Inflammatory macrophage (primary cell): ENCODE measurements at regions not wholly inside any gene's neighbourhood (a gene's known extent, or its start where the extent isn't known, plus 50 kb on each side); places are given as distances from the start of the nearest gene placed in this dataset.
"Not testable (repeated sequence)": the region's sequence is repeated elsewhere in the genome, so short reads cannot be mapped to it uniquely, and the experiment has no call there.

Experiments used
- DNase-seq, 2 donors: peaks; one replicate each; pipeline ENCODE4 v3.0.0-alpha.2; 2020 to 2022

DNA sequence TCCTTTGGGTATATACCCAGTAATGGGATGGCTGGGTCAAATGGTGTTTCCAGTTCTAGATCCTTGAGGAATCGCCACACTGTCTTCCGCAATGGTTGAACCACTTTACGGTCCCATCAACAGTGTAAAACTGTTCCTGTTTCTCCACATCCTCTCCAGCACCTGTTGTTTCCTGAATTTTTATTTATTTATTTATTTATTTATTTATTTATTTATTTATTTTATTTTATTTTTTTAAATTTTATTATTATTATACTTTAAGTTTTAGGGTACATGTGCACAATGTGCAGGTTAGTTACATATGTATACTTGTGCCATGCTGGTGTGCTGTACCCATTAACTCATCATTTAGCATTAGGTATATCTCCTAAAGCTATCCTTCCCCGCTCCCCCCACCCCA, 456.0 kb downstream of the SEMA3D start:
- DNase-seq, result not testable (repeated sequence)

GRCh38 chr7:84729284-84729683, 457.6 kb downstream of the SEMA3D start:
- no peak for DNase-seq

DNA sequence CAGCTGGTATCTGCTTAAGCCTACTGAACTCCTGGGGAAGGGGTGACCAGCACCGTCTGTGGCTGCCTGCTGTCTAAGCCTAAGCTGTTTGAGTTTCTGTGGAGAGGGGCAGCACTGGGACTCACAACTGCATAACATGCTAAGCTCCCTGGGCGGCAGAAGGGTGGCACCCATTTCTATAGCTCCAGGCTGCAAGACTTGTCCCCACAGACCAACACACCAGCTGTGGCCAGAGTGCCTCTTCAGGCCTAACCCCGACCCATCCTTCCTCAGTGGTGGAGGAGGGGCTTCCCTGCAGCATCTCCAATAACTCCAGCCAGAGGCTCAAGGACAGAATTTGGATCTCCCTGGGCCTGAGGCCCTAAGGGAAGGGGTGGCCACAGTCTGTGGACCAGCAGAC, 464.1 kb downstream of the SEMA3D start:
- no peak for DNase-seq

DNA sequence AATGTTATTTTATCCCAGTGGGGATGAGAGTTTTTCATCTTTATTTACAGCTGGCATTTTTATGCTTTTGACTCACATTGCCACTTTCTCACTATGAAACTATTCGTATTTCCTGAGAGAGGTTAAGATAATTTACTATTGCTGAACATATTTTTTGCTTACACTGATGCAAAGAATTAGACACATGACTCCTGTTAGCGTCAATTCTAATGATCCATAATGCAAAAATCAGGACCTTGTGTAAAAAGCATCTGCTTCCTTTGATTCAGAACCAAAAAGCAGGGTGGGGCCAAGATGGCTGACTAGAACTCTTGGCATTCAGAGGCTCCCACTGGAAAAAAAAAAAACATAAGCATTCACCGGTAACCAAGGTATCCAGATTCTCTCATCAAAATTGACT, 464.8 kb downstream of the SEMA3D start:
- no peak for DNase-seq

DNA sequence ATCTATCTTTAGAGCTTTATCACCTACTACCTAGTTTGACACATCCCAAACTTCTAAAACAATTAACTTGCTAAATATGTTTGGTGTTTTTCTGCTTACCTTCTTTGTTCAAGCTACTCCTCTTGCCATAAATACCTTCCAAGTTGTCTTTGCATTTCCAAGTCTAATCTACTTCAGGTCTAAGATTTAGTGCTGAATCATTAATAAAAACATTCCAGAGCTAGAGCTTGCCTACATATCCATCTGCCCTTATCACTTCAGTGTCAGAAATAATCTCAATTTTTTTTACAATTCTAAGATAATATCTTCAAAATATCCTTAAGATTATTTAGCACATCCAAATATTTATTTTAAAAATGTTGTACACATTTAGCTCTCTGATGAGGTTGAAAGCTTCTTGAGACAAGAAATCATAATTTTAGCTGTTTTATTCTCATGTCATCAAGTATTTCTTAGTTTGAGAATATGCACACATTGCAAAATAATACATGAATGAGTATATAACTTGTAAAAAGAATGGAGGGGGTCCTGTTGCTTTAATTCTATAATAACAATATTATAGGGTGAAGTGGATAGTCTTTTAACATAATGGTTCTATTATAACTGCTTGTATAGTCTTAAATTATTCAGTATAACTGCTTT, 466.3 kb downstream of the SEMA3D start:
- DNase-seq, result no peak

- no peak for DNase-seq
These were observed 472.1 kb downstream of the SEMA3D start for GRCh38 chr7:84714765-84715164.

DNA sequence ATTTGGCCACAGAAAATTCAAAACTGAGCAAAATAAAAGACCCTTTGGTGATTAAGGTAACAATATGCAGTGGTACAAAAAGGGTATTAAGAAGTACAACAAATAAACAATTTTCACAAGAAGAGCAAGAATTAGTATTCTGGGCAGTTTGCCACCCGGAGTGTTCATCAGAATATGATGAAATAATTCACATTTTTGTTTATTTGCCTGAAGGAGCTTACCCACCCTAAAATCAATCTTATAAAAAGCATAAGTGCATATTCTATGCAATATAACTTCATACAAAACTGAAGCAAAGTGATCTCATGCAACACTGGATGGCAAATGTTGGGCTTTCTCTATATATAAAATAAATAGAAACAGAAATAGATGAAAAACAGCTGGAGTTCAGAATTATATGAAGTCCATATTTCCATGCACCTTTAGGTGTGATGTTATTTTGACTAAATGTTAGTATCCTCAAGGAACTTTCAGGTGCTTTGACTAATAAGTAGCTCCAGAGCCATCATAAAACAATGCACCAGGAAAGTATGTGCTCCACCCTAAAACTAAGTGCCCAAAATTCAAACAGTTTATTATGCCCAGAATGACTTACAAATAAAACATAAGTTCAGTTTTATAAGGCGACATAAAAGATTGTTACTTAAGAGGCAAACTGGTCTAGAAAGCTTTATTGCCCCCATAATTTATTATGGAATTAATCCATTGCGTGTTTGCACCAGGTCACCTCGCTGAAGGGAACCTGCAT, 474.3 kb downstream of the SEMA3D start:
- DNase-seq, result no peak

- DNase-seq, result not testable (repeated sequence)
These were observed 476.3 kb downstream of the SEMA3D start for GRCh38 chr7:84710538-84710937.

GRCh38 chr7:84705706-84706105, 481.1 kb downstream of the SEMA3D start:
- DNase-seq, result no peak

GRCh38 chr7:84705079-84705478, 481.8 kb downstream of the SEMA3D start:
- no peak for DNase-seq

GRCh38 chr7:84704380-84704779, 482.5 kb downstream of the SEMA3D start:
- no peak for DNase-seq

DNA sequence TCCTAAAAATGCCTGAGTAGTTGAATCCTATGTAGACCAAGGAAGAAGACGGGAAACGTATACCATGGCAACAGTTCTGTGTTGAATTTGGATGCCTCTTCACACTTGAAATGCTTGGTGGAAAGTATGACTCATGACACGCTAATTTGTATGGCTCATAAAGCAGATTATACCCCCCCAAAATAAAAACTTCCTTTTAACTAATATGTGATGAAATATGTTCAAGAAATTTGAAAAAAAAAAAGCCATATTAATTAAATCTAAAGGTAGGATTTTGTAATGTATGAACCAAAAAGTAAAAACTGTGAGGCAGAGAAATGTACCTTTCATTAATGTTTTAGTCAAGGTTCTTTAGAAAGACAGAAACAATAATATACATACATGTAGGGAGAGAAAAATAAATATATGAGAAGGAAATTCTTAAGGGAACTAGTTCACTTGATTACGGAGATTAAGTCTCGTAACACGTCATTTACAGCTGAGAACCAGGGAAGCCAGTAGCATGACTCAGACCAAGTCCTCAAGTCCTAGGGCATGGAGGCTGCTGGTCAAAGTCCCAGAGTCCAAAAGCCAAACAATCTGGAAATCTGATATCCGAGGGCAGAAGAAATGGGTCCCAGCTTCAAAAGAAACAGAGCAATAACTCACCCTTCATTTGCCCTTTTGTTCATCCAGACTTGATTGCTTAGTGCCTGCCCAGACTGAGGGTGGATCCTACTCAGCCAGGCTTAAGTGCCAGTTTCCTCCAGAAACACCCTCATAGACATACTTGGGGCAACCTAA, 485.1 kb downstream of the SEMA3D start:
- no peak for DNase-seq

GRCh38 chr7:84700563-84701370, 486.1 kb downstream of the SEMA3D start:
- no peak for DNase-seq

DNA sequence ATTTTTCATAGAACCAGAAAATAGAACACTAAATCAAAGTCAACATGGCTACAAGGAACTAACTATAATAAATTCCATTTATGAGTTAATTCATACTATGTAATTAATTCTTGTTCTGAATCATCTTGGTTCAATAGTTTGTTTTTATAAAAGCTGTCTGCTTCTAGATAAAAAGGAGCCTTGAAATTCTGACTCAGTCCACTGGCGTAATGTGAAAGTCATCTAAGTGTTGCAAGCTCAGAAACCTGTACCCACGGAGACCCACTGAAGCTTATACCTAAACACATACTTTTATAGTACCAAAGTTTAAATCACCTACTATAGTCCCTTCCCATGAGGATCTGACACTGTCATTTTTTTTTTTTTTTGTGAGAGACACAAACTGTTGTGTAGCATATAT, 489.4 kb downstream of the SEMA3D start:
- DNase-seq, result no peak

DNA sequence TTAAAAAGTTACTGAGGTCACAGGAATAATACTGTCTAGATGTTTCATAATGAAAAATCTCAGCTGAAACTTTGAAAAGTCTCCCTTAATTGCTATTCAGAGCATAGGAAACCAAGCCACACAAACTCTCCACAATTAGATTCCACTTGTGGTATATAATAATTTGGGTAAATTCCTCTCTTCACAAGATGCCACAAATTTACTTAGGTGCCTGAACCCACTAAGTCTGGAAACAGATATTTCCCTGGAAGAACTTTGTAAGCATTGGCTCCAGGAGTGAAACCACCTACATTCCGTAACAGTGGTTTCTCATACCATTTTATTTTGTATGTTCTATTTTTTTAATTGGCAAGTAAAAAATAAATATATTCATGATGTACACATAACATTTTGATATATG, 493.4 kb downstream of the SEMA3D start:
- DNase-seq, result no peak

DNA sequence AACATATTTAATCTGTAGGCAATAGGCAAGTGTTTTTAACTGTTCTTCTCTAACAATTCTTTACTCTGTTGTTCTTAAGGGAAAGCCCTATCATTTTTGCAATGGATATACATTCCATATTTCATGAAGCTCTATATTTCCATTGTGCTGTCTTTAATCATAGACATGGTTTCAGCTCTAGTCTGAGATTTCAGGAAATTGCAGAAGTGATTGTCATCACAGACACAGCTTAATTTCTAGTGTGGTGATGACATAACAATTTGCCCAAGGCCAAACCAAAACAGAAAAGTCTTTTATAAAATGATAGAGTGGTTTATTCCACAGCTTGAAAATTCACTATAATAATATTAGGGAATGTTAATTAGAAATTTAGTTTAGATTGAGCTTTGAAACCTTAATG, 494.1 kb upstream of the SEMA3A start:
- no peak for DNase-seq

DNA sequence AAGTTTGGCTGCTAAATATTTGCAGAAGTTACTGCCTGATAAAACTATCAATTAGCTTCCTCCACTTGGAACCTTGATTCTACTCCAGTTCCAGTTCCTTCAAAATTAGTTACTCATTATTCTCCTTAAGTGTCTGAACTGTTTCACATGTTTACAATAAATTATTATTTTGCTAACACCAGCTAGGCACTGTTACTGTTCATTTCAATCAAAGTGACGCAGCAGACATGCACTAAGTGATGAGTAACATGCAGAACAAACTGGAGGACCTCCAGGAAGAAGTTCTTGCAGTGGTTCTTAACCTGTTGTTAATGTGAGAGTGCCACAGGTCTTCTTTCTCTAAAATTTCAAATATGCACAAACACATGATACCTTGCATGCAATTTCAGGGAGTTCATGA, 491.8 kb upstream of the SEMA3A start:
- DNase-seq, result no peak

DNA sequence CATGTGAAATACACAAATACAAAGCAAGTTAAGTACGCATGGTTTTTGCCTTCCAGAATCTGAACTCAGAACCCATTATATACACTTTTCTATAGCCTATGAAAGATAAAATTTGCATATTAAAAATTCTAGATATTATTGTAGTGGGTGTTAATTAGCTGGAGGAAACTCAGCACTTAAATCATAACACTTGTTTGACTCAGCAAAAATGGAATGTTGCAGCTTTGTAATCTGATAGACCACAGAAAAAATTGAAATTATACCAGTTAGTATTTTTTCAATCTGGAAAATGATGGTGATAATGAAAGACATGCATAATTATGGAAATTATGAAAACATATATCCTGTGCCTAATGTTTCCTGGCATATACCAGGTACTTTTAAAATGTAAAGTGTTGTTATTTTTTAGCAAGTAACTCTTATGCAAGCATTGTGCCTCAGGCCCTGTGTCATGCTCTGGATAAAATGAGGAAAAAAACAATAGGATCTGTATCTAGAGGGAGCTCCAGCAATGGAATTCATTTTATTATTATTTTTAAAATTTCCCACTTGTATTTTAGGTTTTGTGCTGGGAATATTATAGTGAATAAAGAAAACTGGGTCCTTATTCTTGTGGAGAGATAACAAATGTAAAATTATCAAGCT, 490.4 kb upstream of the SEMA3A start:
- no peak for DNase-seq

GRCh38 chr7:84682543-84682942, 488.0 kb upstream of the SEMA3A start:
- DNase-seq, result no peak

DNA sequence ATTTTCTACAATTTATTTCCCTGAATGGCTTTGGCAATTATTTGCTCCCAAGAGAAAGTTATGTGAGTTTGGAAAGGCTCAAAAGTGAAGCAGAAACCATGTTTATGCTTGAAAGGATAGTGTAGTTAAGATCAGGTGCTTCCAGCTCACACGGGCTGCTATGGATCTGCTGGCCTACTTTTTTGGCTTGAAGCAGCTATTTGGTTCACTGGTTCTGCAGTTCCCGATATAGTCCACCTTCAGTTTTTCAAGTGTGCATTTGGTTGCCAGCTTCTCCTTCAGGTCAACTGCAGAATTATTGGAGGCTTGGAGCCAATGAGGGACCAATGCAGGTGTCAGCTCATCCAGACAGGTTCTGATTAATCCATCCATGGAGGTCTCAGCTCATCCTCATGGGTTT, 484.3 kb upstream of the SEMA3A start:
- no peak for DNase-seq

- DNase-seq, result no peak
These were observed 482.6 kb upstream of the SEMA3A start for GRCh38 chr7:84677117-84677732.

- no peak for DNase-seq
These were observed 481.0 kb upstream of the SEMA3A start for GRCh38 chr7:84675633-84676034.
